Cerebellar cortex (tissue), 1 donor: ENCODE measurements at regions not wholly inside any gene's neighbourhood (a gene's known extent, or its start where the extent isn't known, plus 50 kb on each side); places are given as distances from the start of the nearest gene placed in this dataset.
"Not testable (repeated sequence)": the region's sequence is repeated elsewhere in the genome, so short reads cannot be mapped to it uniquely, and the experiment has no call there.

Experiments used
- DNase-seq: peaks from one replicate; pipeline ENCODE4 v3.0.0-alpha.2; 2015; ENCODE audit warnings: low spot score

DNA sequence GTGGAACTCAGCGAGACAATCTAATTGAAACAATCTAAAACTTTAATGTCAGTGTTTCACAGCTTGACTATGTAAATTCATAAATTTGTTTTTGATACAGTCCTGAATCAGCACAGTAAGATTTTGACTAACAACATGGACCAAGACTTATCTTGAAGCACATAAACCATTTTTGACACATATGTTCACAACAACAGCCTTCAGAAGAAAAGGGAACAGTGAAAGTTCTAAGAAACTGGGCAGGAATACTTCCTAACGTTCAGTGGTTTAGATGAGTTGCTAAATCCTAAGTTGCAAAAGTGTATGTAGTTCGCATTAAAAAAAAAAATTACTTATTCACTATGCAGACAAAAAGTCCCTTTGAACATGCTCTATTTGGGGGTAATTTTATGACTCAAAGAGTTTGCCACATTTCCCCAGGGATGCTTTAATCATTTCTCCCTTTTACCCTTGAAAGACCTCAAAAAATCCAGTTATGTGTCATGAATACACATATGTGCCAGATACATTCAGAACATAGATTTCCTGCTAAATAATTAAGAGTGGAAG, 120.2 kb downstream of the MRPL39 start:
- DNase-seq = no peak

- no peak for DNase-seq
These were observed 121.4 kb downstream of the MRPL39 start for GRCh38 chr21:25485914-25486313.

- DNase-seq = no peak
These were observed 139.4 kb downstream of the MRPL39 start for GRCh38 chr21:25467896-25468295.

DNA sequence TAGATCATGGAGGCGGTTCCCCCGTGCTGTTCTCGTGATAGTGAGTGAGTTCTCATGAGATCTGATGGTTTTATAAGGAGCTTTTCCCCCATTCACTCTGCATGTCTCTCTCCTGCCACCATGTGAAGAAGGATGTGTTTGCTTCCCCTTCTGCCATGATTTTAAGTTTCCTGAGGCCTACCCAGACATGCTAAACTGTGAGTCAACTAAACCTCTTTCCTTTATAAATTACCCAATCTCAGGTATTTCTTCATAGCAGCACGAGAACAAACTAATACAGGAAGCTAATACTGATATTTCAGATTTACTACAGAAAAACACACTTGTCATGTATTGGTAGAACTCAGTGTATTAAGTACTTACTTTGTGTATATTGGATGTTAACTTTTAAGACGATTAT, 140.2 kb downstream of the MRPL39 start:
- DNase-seq = not testable (repeated sequence)

- no peak for DNase-seq
These were observed 140.8 kb downstream of the MRPL39 start for GRCh38 chr21:25466470-25466869.

DNA sequence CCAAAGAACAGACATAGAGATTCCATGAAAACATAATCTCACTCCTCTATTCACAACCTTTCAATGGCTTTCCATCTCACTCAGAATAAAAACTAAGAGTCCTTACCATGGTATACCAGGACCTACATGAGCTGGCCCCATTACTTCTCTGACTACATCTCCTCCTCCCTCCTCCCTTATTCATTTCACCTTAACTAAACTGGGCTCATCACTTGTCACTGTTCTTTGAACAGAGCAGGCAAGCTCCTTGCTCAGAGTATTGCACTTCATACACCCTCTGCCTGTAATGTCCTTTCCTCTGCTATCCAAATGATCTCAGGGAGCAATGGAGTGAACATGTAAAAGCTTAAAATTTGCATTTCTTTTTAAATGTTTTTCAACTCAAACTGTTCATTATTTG, 142.0 kb downstream of the MRPL39 start:
- no peak for DNase-seq

- no peak for DNase-seq
These were observed 143.0 kb downstream of the MRPL39 start for GRCh38 chr21:25464275-25464674.

DNA sequence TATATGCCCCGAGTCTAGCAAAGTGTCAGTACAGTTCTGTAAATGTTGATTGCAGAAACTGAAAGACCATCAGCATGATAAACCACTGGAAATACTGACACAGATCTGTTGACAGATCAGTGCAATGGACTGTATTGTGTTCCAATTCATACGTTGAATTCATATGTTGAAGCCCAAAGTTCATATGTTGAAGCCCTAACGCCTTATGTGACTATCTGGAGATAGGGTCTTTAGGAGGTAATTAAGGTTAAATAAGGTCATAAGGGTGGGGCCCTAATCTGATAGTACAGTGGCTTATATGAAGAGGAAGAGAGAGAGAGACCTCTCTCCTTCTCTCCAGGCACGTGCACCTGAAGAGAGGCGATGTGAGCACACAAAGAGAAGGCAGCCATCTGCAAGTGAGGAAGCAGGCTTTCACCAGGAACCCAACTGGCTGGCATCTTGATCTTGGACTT, 144.7 kb downstream of the MRPL39 start:
- DNase-seq = no peak

- DNase-seq = no peak
These were observed 145.6 kb downstream of the MRPL39 start for GRCh38 chr21:25461725-25462124.

DNA sequence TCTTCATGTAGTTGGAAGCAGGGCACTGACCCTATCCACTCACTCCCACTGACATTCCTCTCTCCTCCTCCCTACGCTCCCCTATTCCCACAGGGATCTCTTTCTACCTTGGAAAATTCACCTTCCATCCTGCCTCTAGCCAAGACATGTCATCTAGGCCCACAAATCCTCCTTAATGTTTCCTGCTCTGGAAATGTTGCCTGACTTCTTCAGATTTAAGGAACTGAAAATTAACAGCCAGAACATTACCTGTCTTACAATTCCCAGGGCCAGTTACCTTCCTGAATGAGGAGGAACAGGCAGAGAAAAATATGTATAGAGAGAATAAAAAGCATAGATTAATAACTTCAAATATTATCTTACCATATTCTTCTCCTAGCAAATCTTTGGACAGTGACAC, 147.3 kb downstream of the MRPL39 start:
- DNase-seq = no peak

DNA sequence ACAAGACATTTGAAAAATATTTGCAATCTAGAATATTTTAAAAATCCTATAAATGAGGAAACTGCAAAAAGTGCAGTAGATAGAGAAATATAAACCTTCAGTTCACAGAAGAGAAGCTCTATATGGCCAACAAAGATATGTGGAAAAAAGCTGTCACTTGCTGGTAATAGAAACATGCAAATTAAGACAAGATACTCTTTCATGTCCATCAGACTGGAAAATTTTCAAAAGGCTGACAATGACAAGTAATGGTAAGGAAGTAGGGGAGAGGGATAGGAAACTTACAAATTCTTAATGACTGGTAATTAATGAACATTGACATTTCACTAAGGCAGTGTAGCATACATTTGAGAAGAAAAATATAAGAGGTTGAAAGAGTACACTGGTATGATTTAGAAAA, 147.9 kb downstream of the MRPL39 start:
- DNase-seq = no peak

GRCh38 chr21:25458484-25458883, 148.8 kb downstream of the MRPL39 start:
- no peak for DNase-seq

DNA sequence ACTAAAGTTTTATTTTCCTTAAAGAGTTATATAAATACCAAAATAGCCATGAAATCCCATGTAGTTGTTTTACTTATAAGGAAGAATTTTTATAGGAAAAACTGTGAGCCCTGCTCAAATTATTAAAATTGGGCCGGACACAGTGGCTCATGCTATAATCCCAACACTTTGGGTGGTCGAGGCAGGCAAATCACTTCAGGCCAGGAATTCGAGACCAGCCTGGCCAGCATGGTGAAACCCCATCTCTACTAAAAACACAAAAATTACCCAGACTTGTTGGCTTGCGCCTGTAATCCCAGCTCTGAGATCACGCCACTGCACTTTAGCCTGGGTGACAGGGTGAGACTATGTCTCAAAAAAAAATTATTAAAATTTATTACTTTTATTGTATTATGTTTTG, 149.3 kb downstream of the MRPL39 start:
- no peak for DNase-seq

GRCh38 chr21:25457411-25457810, 149.9 kb downstream of the MRPL39 start:
- DNase-seq = no peak

GRCh38 chr21:25456672-25457071, 150.6 kb downstream of the MRPL39 start:
- DNase-seq = no peak

DNA sequence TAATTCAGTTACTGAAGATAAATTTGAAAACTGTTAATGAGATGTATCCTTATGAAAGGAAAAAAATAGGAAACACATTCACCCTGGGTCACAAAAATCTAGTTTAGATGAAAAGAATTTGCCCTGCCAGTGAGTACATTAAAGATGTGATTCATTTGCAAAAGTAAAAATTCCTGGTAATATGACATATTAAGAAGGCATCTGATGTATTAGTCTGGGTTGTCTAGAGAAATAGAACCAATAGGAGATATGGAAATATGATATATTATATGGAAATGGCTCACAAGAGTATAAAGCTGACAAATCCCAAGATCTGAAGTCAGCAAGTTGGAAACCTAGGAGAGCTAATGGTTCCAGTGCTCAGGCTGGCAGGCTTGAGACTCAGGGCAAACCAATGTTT, 153.8 kb downstream of the MRPL39 start:
- DNase-seq = no peak

DNA sequence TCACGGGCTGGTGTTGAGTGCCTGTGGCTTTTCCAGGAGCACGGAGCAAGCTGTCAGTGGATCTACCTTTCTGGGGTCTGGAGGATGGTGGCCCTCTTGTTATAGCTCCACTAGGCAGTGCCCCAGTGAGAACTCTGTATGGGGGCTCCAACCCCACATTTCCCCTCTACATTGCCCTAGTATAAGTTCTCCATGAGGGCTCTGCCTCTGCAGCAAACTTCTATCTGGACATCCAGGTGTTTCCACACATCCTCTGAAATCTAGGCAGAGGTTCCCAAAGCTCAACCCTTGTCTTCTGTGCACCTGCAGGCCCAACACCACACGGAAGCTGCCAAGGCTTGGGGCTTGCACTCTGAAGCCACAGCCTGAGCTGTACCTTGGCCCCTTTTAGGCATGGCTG, 157.3 kb downstream of the MRPL39 start:
- DNase-seq = no peak

DNA sequence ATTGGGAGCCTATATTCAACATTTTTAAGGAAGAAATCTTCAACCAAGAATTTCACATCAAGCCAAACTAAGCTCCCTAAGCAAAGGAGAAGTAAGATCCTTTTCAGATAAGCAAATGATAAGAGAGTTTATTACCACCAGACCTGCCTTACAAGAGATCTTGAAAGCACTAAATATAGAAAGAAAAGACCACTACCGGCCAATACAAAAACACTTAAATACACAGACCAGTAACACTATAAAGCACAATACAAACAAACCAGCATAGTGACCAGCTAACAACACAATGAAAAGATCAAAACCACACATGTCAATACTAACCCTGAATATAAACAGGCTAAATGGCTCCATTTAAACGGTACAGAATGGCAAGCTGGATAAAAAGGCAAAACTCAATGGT, 165.4 kb downstream of the MRPL39 start:
- no peak for DNase-seq

DNA sequence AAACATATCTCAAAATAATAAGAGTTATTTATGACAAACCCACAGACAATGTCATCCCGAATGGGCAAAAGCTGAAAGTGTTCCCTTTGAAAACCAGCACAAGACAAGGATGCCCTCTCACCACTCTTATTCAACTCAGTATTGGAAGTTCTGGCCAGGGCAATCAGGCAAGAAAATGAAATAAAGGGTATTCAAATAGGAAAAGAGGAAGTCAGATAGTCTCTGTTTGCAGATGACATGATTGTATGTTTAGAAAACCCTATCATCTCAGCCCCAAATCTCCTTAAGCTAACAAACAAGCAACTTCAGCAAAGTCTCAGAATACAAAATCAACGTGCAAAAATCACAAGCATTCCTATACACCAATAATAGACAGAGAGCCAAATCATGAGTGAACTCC, 169.8 kb downstream of the MRPL39 start:
- DNase-seq = not testable (repeated sequence)

- DNase-seq = no peak
These were observed 178.7 kb downstream of the MRPL39 start for GRCh38 chr21:25428537-25428936.

DNA sequence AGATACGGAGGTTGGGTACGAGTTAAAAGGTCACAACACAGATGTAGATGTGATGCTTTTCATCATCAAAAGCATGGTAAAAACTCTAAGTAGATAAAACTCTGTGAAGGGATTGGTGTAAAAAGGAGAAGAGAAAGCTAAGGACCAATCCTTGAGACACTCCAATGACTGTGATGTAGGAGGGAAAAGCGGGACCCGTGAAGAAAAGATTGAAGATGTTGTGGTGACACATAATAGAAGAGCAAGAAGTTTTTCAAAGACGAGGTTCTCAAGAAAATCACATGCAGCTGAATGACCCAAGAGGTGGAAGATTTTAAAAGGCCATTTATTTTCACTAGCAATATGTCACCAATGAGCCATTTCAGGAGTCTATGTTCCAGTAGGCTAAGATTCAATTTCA, 179.5 kb downstream of the MRPL39 start:
- DNase-seq = no peak

DNA sequence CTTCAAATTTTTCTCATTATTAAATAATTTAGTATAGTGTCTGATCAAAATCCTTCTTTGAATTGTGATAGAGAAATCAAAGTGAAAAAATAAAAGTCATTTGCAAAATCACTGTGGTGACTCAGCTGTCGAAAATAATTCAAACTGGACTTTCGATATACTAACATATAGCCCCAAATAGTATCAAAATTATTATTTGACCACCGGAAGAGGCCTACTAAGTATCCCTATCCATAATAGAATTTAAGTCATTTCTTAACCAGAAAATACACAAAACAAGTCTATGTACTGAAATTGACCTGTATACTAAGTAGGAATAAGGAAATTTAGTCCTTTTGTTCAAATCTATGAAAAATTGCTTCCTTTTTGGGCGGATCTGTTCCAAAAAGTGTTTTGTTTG, 180.7 kb downstream of the MRPL39 start:
- DNase-seq = no peak

GRCh38 chr21:25425156-25425555, 182.1 kb downstream of the MRPL39 start:
- no peak for DNase-seq

- DNase-seq = no peak
These were observed 182.6 kb downstream of the MRPL39 start for GRCh38 chr21:25424634-25425033.

GRCh38 chr21:25424048-25424447, 183.2 kb downstream of the MRPL39 start:
- no peak for DNase-seq
